A549 (cell line): ENCODE measurements at regions not wholly inside any gene's neighbourhood (a gene's known extent, or its start where the extent isn't known, plus 50 kb on each side); places are given as distances from the start of the nearest gene placed in this dataset.

Source experiments
- CBX2 ChIP-seq: fragments of 200-600 bp; sonication (generic); IDR thresholded peaks from 2 replicates; pipeline ENCODE4 v1.6.1; 2016; ENCODE audit warnings: low read depth, mild to moderate bottlenecking, borderline replicate concordance
- CTCF ChIP-seq: fragments of >200 bp; sonication (Bioruptor Twin); formaldehyde crosslinking; IDR thresholded peaks from 3 replicates; pipeline ENCODE4 v1.5.1; 2016
- JUN ChIP-seq, 2 experiments: fragments of >200 bp; sonication (Bioruptor Twin); formaldehyde crosslinking; IDR thresholded peaks; 2 replicates in 1 of 2; 3 replicates in 1 of 2; pipeline ENCODE4 v1.6.1; 2016 to 2017
- MYC ChIP-seq: IDR thresholded peaks from 2 replicates; pipeline ENCODE4 v1.6.1; 2012; ENCODE audit warnings: mild to moderate bottlenecking, inconsistent platforms, low read length, improper control_type of control experiment, borderline replicate concordance
- PHF8 ChIP-seq: fragments of 200-600 bp; sonication (generic); IDR thresholded peaks from 2 replicates; pipeline ENCODE4 v1.6.1; 2016; ENCODE audit warnings: low read depth, mild to moderate bottlenecking, antibody characterized with exemption, moderate library complexity, borderline replicate concordance
- POLR2A ChIP-seq: IDR thresholded peaks from 2 replicates; pipeline ENCODE4 v1.6.1; 2012; ENCODE audit warnings: mild to moderate bottlenecking, low read length
- RAD21 ChIP-seq, 2 experiments: fragments of >200 bp in 1 of 2; sonication (Bioruptor Twin) in 1 of 2; formaldehyde crosslinking in 1 of 2; IDR thresholded peaks in 1 of 2; conservative IDR thresholded peaks in 1 of 2; 2 replicates in 1 of 2; 3 replicates in 1 of 2; pipeline ENCODE4 v1.6.1; 2012 to 2018; ENCODE audit warnings: inconsistent platforms in 1 of 2
- SMC3 ChIP-seq: fragments of >200 bp; sonication (Bioruptor Twin); formaldehyde crosslinking; IDR thresholded peaks from 3 replicates; pipeline ENCODE4 v1.6.1; 2018; ENCODE audit warnings: inconsistent platforms
- USF2 ChIP-seq: fragments of 450-650 bp; IDR thresholded peaks from 2 replicates; pipeline ENCODE4 v1.6.1; 2014; ENCODE audit warnings: antibody characterized with exemption
- TF ChIP-seq, protein P1 (sequence below): fragments of 250-450 bp; sonication (Bioruptor Pico); IDR thresholded peaks from 2 replicates; pipeline ENCODE4 v1.5.0; 2021; ENCODE audit warnings: mild to moderate bottlenecking, moderate library complexity, borderline replicate concordance
- TF ChIP-seq, protein P2 (sequence below): IDR thresholded peaks from 2 replicates; pipeline ENCODE4 v1.6.1; 2012

GRCh38 chr3:28088811-28089526 lies 152.4 kb upstream of the CMC1 start:
- TF ChIP-seq POLR2A (no peak), RAD21 (conservative IDR thresholded peaks at IDR 0.05 in 1 of 2, IDR thresholded peaks at IDR 0.05 in 1 of 2) (no peak), CTCF (no peak), USF2 (no peak), MYC (no peak), JUN (IDR thresholded peaks at IDR 0.05) (no peak), CBX2 (no peak), PHF8 (no peak), SMC3 (no peak)
- TF ChIP-seq, protein P1, sequence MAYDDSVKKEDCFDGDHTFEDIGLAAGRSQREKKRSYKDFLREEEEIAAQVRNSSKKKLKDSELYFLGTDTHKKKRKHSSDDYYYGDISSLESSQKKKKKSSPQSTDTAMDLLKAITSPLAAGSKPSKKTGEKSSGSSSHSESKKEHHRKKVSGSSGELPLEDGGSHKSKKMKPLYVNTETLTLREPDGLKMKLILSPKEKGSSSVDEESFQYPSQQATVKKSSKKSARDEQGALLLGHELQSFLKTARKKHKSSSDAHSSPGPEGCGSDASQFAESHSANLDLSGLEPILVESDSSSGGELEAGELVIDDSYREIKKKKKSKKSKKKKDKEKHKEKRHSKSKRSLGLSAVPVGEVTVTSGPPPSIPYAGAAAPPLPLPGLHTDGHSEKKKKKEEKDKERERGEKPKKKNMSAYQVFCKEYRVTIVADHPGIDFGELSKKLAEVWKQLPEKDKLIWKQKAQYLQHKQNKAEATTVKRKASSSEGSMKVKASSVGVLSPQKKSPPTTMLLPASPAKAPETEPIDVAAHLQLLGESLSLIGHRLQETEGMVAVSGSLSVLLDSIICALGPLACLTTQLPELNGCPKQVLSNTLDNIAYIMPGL (CRISPR knock-in tag), result no peak
- TF ChIP-seq, protein P2, sequence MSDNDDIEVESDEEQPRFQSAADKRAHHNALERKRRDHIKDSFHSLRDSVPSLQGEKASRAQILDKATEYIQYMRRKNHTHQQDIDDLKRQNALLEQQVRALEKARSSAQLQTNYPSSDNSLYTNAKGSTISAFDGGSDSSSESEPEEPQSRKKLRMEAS, result no peak
